ENCODE measurements at regions not wholly inside any gene's neighbourhood (a gene's known extent, or its start where the extent isn't known, plus 50 kb on each side); places are given as distances from the start of the nearest gene placed in this dataset.

- ATAC-seq: no peak
- no peaks in the 10 kb centered on the region for H3K27me3 ChIP-seq (ENCODE audit: insufficient read depth, low read length)
- H3K79me2 ChIP-seq (ENCODE audit: insufficient read depth, low read length): no peaks in the 10 kb centered on the region
- ChIA-PET POLR2A (no interaction called here), CTCF (no interaction called here), RAD21 (ENCODE audit: low non-redundant PET in 1 of 2, low total read pairs in 2 of 2, uncharacterized antibody in 2 of 2, unreplicated experiment in 2 of 2) (no interaction called here)
- no peak overlapping the region for H3K9ac ChIP-seq (ENCODE audit: low read length)
- intact Hi-C loops (cut with micrococcal nuclease): no loop called here
- DNase-seq (ENCODE audit: low read depth, low spot score): no peak
- BruUV-seq (replicated peaks): no TSS peak
- H3K27ac ChIP-seq (ENCODE audit: low read depth, low read length): no peak overlapping the region
- H3K4me2 ChIP-seq (ENCODE audit: low read length): no peak overlapping the region
- peaks cover 0 to 4% of the 10 kb centered on the region in 2 experiments; a peak in 3 of 4 replicates for H3K4me1 ChIP-seq (ENCODE audit: control insufficient read depth in 1 of 2, insufficient read depth in 2 of 2, low read length in 2 of 2)
- no peaks in the 10 kb centered on the region for H3K9me2 ChIP-seq (ENCODE audit: insufficient read depth)
- H3K4me3 ChIP-seq (replicated peaks in 1 of 2; ENCODE audit: low read depth in 1 of 2, low read length in 2 of 2): no peak overlapping the region
- no peak overlapping the region for H2AFZ ChIP-seq (ENCODE audit: low read depth, low read length, poor library complexity, severe bottlenecking)
- H3K36me3 ChIP-seq (ENCODE audit: control insufficient read depth in 1 of 2, insufficient read depth in 2 of 2, low read length in 2 of 2): no peaks in the 10 kb centered on the region
- no peak for TF ChIP-seq CTCF (IDR thresholded peaks at IDR 0.05 in 2 of 3, conservative IDR thresholded peaks at IDR 0.05 in 1 of 3; ENCODE audit: borderline replicate concordance in 1 of 3, insufficient read depth in 1 of 3, low read depth in 2 of 3, low read length in 2 of 3)
- TF ChIP-seq ZFX (IDR thresholded peaks at IDR 0.05): no peak
- H4K20me1 ChIP-seq (ENCODE audit: insufficient read depth): no peaks in the 10 kb centered on the region
- no peaks in the 10 kb centered on the region for H3K9me3 ChIP-seq (ENCODE audit: control insufficient read depth in 1 of 2, insufficient read depth in 1 of 2, low read depth in 1 of 2, low read length in 2 of 2)
Measured at GRCh38 chrX:44675362-44676024, 132.8 kb upstream of the FUNDC1 start.

- Histone ChIP-seq H2AFZ (ENCODE audit: low read depth, low read length, poor library complexity, severe bottlenecking) (no peak overlapping the region), H3K4me3 (replicated peaks in 1 of 2; ENCODE audit: low read depth in 1 of 2, low read length in 2 of 2) (no peak overlapping the region), H3K36me3 (ENCODE audit: control insufficient read depth in 1 of 2, insufficient read depth in 2 of 2, low read length in 2 of 2) (no peaks in the 10 kb centered on the region), H3K9me2 (ENCODE audit: insufficient read depth) (no peaks in the 10 kb centered on the region), H3K79me2 (ENCODE audit: insufficient read depth, low read length) (no peaks in the 10 kb centered on the region), H3K9me3 (ENCODE audit: control insufficient read depth in 1 of 2, insufficient read depth in 1 of 2, low read depth in 1 of 2, low read length in 2 of 2) (no peaks in the 10 kb centered on the region), H3K4me2 (ENCODE audit: low read length) (no peak overlapping the region), H3K9ac (ENCODE audit: low read length) (no peak overlapping the region), H3K4me1 (ENCODE audit: control insufficient read depth in 1 of 2, insufficient read depth in 2 of 2, low read length in 2 of 2) (peaks cover 0 to 4% of the 10 kb centered on the region in 2 experiments; a peak in 3 of 4 replicates), H3K27me3 (ENCODE audit: insufficient read depth, low read length) (no peaks in the 10 kb centered on the region), H3K27ac (ENCODE audit: low read depth, low read length) (no peak overlapping the region), H4K20me1 (ENCODE audit: insufficient read depth) (no peaks in the 10 kb centered on the region)
- DNase-seq (ENCODE audit: low read depth, low spot score): no peak
- intact Hi-C loops (cut with micrococcal nuclease): no loop called here
- CTCF ChIA-PET: no interaction called here
- no TSS peak for BruUV-seq (replicated peaks)
- no peak for ATAC-seq
- POLR2A ChIA-PET: no interaction called here
- RAD21 ChIA-PET (ENCODE audit: low non-redundant PET in 1 of 2, low total read pairs in 2 of 2, uncharacterized antibody in 2 of 2, unreplicated experiment in 2 of 2): no interaction called here
- TF ChIP-seq YY1 (IDR thresholded peaks at IDR 0.05; ENCODE audit: extremely low read depth, insufficient replicate concordance, low read depth, low read length): no peak
- TF ChIP-seq EGR1 (IDR thresholded peaks at IDR 0.05; ENCODE audit: low read depth): no peak
- TF ChIP-seq EZH2phosphoT487 (IDR thresholded peaks at IDR 0.05; ENCODE audit: borderline replicate concordance): no peak
- no peak for TF ChIP-seq MAX (IDR thresholded peaks at IDR 0.05)
- TF ChIP-seq SP1 (IDR thresholded peaks at IDR 0.05; ENCODE audit: low read depth): no peak
- no peak for TF ChIP-seq POLR2AphosphoS5 (IDR thresholded peaks at IDR 0.05; ENCODE audit: low read depth, low read length)
- TF ChIP-seq REST (IDR thresholded peaks at IDR 0.05; ENCODE audit: low read depth): no peak
- no peak for TF ChIP-seq CBX3 (IDR thresholded peaks at IDR 0.05; ENCODE audit: low read depth)
- no peak for TF ChIP-seq CTCF (IDR thresholded peaks at IDR 0.05 in 2 of 3, conservative IDR thresholded peaks at IDR 0.05 in 1 of 3; ENCODE audit: borderline replicate concordance in 1 of 3, insufficient read depth in 1 of 3, low read depth in 2 of 3, low read length in 2 of 3)
- TF ChIP-seq POLR2A (IDR thresholded peaks at IDR 0.05; ENCODE audit: borderline replicate concordance, extremely low read depth, insufficient read depth, insufficient read length): no peak
- TF ChIP-seq ELF1 (IDR thresholded peaks at IDR 0.05; ENCODE audit: borderline replicate concordance, low read depth): no peak
Measured at GRCh38 chrX:44674906-44675305, 132.2 kb upstream of the FUNDC1 start.
